Common myeloid progenitor, CD34-positive (primary cell): ENCODE measurements at regions not wholly inside any gene's neighbourhood (a gene's known extent, or its start where the extent isn't known, plus 50 kb on each side); places are given as distances from the start of the nearest gene placed in this dataset.

ENCODE experiments used
- CTCF ChIA-PET: fragments of 350-600 bp; sonication (Branson Sonifier 250); formaldehyde crosslinking; loops from one replicate; lab custom pipeline; 2021; ENCODE audit warnings: antibody characterized with exemption; lab: Charles Lee
- POLR2A ChIA-PET: fragments of 350-600 bp; sonication (Branson Sonifier 250); formaldehyde crosslinking; loops from one replicate; lab custom pipeline; 2021; ENCODE audit warnings: antibody characterized with exemption; lab: Charles Lee
- DNase-seq, 3 donors: peaks; one replicate each; pipeline versions ENCODE4 v3.0.0 to v3.0.0-alpha.2; 2013
- H3K27ac ChIP-seq, 2 experiments: 1 replicate in 1 of 2; 2 replicates in 1 of 2; pipeline ENCODE4 v1.7.0; 2013; ENCODE audit warnings: inconsistent platforms in 2 of 2, low read length in 2 of 2, mild to moderate bottlenecking in 2 of 2, low read depth in 1 of 2, moderate library complexity in 1 of 2; ENCODE audit not compliant: severe bottlenecking in 2 of 2, insufficient read depth in 1 of 2, poor library complexity in 1 of 2
- H3K27me3 ChIP-seq, 5 experiments: replicated peaks in 2 of 5; 1 replicate in 3 of 5; 2 replicates in 2 of 5; pipeline versions ENCODE4 v1.6.1 to v1.7.0; 2013; ENCODE audit warnings: low read length in 4 of 5, mild to moderate bottlenecking in 2 of 5, moderate library complexity in 2 of 5, inconsistent platforms in 1 of 5; ENCODE audit not compliant: insufficient read depth in 5 of 5, control insufficient read depth in 4 of 5
- H3K36me3 ChIP-seq, 4 experiments: 1 replicate in 2 of 4; 2 replicates in 2 of 4; pipeline versions ENCODE4 v1.6.1 to v1.7.0; 2013; ENCODE audit warnings: low read length in 3 of 4, control low read depth in 1 of 4, mild to moderate bottlenecking in 1 of 4; ENCODE audit not compliant: control insufficient read depth in 4 of 4, insufficient read depth in 4 of 4
- H3K4me1 ChIP-seq, 4 experiments: 1 replicate in 3 of 4; 2 replicates in 1 of 4; pipeline versions ENCODE4 v1.6.1 to v1.7.1; 2013; ENCODE audit warnings: low read length in 3 of 4, mild to moderate bottlenecking in 3 of 4, control low read depth in 1 of 4, inconsistent platforms in 1 of 4, moderate library complexity in 1 of 4; ENCODE audit not compliant: control insufficient read depth in 4 of 4, insufficient read depth in 4 of 4; ENCODE audit errors: control extremely low read depth in 1 of 4
- H3K4me3 ChIP-seq, 7 experiments: 1 replicate in 4 of 7; 2 replicates in 3 of 7; pipeline versions ENCODE4 v1.5.1 to v1.7.0; 2013; ENCODE audit warnings: mild to moderate bottlenecking in 7 of 7, low read length in 6 of 7, moderate library complexity in 6 of 7, inconsistent platforms in 2 of 7, low read depth in 2 of 7, control low read depth in 1 of 7; ENCODE audit not compliant: insufficient read depth in 4 of 7, control insufficient read depth in 1 of 7; ENCODE audit errors: extremely low read depth in 1 of 7
- H3K9me3 ChIP-seq, 5 experiments: 1 replicate in 4 of 5; 2 replicates in 1 of 5; pipeline versions ENCODE4 v1.6.1 to v1.7.1; 2013; ENCODE audit warnings: low read length in 4 of 5, mild to moderate bottlenecking in 2 of 5, inconsistent platforms in 1 of 5, low read depth in 1 of 5, moderate library complexity in 1 of 5; ENCODE audit not compliant: control insufficient read depth in 4 of 5, insufficient read depth in 2 of 5; ENCODE audit errors: control extremely low read depth in 1 of 5
- WGBS: methylation state at CpG from one replicate; pipeline ENCODE4 v1.1.5; 2013; ENCODE audit not compliant: insufficient coverage; 5-methylcytosine and 5-hydroxymethylcytosine counted together

DNA sequence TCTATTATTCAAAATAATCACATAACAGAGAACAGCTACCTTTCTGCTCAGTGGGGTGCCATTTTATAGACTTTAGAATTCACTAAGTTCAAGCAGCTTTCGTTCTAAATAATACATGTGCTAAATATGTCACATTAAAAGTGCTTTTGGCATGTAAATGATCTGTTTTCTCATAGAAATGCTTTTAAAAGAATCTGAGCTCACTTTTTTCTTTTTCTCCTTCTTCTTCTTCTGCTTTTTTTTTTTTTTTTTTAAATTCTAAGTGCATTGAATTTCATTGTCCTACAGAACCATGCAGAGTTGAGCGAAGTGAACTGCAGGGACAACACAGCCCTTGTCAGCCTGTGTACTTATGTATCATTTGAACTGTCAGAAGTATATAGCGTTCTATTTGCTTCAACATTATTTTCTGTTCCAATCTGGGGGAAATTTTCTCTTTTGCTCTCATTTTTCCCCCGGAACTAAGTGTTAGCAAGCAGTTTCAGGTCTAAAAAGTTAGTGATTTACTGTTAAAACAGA lies 193.8 kb upstream of the TMCO5A start:
- Histone ChIP-seq H3K36me3 (no peaks in the 10 kb centered on the region), H3K4me1 (peaks cover 0 to 6% (median 2%) of the 10 kb centered on the region in 4 experiments), H3K4me3 (no peak overlapping the region), H3K27me3 (no peaks in the 10 kb centered on the region), H3K27ac (no peak overlapping the region), H3K9me3 (peaks cover 0 to 2% (median 0%) of the 10 kb centered on the region in 5 experiments)
- 100% methylated on average over 1 of the region's 4 CpGs for WGBS
- CTCF ChIA-PET: interaction anchor here (0.7 to 0.9 kb wide), 2 partner anchors 9 to 11 kb away, joined by 3 read pairs; no protein-coding TSS in a partner anchor
- DNase-seq: no peak
- POLR2A ChIA-PET: no interaction called here

DNA sequence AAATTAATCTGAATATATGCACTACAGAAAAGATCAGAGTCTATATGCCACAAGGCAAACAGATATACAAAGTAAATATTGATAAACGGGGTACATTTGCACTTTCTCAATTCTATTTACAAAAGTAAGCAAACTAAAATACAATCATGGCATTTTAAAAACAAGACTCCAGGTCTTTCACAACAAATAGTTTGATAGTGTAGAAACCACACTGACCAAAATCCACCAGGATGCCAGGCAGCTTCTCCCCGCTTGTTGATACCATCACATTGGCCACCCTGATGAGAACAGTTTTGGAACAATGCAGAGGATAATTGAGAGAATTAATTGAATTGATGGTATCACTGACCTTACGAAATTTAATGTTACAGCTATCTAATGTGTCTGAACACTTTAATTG lies 190.6 kb upstream of the TMCO5A start:
- Histone ChIP-seq H3K4me1 (peaks cover 0 to 6% (median 2%) of the 10 kb centered on the region in 4 experiments), H3K4me3 (no peak overlapping the region), H3K27ac (no peak overlapping the region), H3K9me3 (peaks cover 0 to 6% (median 2%) of the 10 kb centered on the region in 5 experiments), H3K36me3 (no peaks in the 10 kb centered on the region), H3K27me3 (no peaks in the 10 kb centered on the region)
- 80% methylated on average over 1 of the region's 3 CpGs for WGBS
- no peak for DNase-seq
- CTCF ChIA-PET: no interaction called here
- POLR2A ChIA-PET: no interaction called here

DNA sequence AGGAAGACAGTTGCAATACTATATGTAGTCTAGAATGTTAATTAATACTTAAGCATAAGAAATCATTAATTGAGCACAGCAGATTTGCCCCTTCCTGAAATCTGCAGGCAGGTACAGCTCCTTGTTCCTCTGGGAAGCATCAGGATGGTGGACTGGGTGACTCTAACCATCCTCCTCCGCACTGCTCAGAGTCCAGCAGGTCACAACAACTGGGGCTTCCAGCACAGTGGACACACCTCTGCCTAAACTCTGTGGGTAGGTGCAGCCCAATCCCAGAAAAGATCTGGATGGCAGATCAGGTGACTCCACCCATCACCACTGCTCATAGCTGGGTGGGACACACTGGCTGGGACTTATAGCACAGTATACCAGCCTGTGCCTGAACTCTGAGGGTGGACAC lies 189.9 kb upstream of the TMCO5A start:
- Histone ChIP-seq H3K36me3 (no peaks in the 10 kb centered on the region), H3K27me3 (no peaks in the 10 kb centered on the region), H3K4me1 (peaks cover 0 to 4% (median 1%) of the 10 kb centered on the region in 4 experiments), H3K9me3 (peaks cover 0 to 9% (median 2%) of the 10 kb centered on the region in 5 experiments), H3K27ac (no peak overlapping the region), H3K4me3 (no peak overlapping the region)
- 100% methylated on average over 1 of the region's 1 CpG for WGBS
- CTCF ChIA-PET: no interaction called here
- no peak for DNase-seq
- POLR2A ChIA-PET: no interaction called here

DNA sequence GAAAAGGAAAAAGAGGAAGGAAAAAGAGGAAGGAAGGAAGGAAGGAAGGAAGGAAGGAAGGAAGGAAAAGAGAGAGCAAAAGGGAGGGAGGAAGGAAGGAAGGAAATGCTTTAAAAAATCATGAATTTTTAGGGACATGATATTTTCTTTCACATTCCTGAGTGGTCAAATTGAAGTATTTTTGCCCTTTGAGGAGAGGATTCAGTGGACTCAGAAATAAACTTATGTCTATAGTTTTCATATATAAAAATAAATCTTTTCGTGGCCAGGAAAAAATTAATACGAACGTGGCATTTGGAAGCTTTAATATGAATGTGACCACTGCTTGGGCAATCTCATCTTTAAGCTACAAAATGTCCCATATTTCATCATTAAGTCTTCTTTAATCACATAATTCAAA lies 183.0 kb upstream of the TMCO5A start:
- peak in 1 of 3 donors; percentile 6 for DNase-seq
- WGBS: no CpG with 5 or more reads among the region's 3 CpGs
- ChIA-PET CTCF (interaction anchor here (1.4 kb wide), 1 partner anchor 14 kb away, joined by 3 read pairs; no protein-coding TSS in a partner anchor), POLR2A (no interaction called here)
- no peak overlapping the region for H3K27ac ChIP-seq
- H3K4me3 ChIP-seq: no peak overlapping the region
- H3K9me3 ChIP-seq: peaks cover 0 to 6% (median 2%) of the 10 kb centered on the region in 5 experiments
- no peaks in the 10 kb centered on the region for H3K27me3 ChIP-seq
- no peaks in the 10 kb centered on the region for H3K36me3 ChIP-seq
- H3K4me1 ChIP-seq: no peaks in the 10 kb centered on the region

DNA sequence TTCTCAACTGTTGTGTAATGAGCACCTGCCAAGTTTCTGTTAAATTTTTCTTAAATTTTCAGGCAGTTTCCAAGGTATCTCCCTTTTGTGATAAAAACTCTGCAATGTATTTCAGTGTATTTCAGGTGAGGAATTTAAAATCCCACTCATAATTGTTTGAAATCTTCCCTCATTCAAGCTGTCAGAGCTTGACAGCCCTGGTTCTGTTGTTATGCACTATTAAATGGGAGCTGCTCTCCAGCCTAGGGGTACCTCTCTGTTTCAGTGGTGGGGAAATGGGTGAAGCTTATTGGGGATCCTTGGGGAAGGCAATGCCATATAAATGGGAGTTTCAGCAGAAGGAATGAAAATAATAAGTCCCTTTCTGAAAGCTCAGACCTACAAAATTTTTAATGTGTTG lies 178.0 kb upstream of the TMCO5A start:
- ChIA-PET POLR2A (no interaction called here), CTCF (no interaction called here)
- Histone ChIP-seq H3K9me3 (peaks cover 0 to 2% (median 0%) of the 10 kb centered on the region in 5 experiments), H3K36me3 (no peaks in the 10 kb centered on the region), H3K4me1 (no peaks in the 10 kb centered on the region), H3K27me3 (no peaks in the 10 kb centered on the region), H3K27ac (no peak overlapping the region), H3K4me3 (no peak overlapping the region)
- no peak for DNase-seq

DNA sequence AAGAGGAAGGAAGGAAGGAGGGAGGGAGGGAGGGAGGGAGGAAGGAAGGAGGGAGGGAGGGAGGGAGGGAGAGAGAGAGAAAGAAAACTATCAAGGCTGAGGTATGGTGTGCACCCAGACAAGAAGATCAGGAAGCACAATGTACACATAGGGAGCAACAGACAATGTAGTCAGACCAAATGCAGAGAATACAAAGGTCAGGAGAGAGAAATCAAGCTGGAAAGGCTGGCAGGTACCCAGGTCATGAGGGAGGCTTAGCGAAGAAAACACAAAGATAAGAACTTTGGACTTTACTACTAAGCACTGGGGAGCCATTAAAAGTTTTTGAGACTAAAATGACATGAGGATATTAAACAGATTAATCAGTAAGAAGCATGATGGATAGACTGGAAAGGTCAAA lies 176.0 kb upstream of the TMCO5A start:
- ChIA-PET CTCF (interaction anchor here (0.5 kb wide), 1 partner anchor 630 kb away, joined by 3 read pairs; no protein-coding TSS in a partner anchor), POLR2A (no interaction called here)
- peaks cover 0 to 5% (median 2%) of the 10 kb centered on the region in 4 experiments for H3K4me1 ChIP-seq
- no peak overlapping the region for H3K27ac ChIP-seq
- DNase-seq: no peak
- no peak overlapping the region for H3K4me3 ChIP-seq
- H3K9me3 ChIP-seq: no peaks in the 10 kb centered on the region
- 100% methylated on average over 1 of the region's 1 CpG for WGBS
- no peaks in the 10 kb centered on the region for H3K27me3 ChIP-seq
- H3K36me3 ChIP-seq: peaks cover 0 to 2% (median 0%) of the 10 kb centered on the region in 4 experiments

DNA sequence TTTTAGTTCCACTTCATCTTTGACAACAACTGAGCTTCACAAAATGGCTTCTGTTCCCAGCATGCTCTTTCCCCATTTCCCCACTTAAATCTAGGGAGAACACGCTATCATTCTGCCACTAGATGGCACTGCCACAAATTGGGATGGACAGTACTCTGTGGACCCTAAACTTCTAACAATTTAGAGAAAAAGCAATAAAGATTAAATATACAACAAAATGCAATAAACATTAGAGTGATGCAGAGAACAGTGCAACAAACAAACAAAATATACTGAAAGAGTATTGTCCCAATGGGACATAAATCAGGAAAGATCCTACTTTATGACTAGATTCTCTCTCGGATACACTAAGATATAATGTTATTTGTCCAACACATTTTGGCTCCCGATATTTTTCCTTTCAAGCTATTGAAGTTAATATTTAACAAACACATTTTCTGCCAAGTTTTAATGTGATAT lies 169.7 kb upstream of the TMCO5A start:
- DNase-seq: peak; percentile 40 to 53 (median 51)
- POLR2A ChIA-PET: no interaction called here
- no peaks in the 10 kb centered on the region for H3K27me3 ChIP-seq
- CTCF ChIA-PET: interaction anchor here (1.3 to 1.9 kb wide), 2 partner anchors 13 to 115 kb away, joined by 3 to 7 read pairs; no protein-coding TSS in a partner anchor
- WGBS: 90% methylated on average over 2 of the region's 3 CpGs
- H3K27ac ChIP-seq: peak overlapping the region in 1 of 2 experiments; percentile 50
- H3K9me3 ChIP-seq: no peaks in the 10 kb centered on the region
- no peak overlapping the region for H3K4me3 ChIP-seq
- peaks cover 14 to 33% (median 32%) of the 10 kb centered on the region in 4 experiments for H3K4me1 ChIP-seq
- H3K36me3 ChIP-seq: peaks cover 0 to 2% (median 0%) of the 10 kb centered on the region in 4 experiments
